GM12865 (cell line): ENCODE measurements at regions not wholly inside any gene's neighbourhood (a gene's known extent, or its start where the extent isn't known, plus 50 kb on each side); places are given as distances from the start of the nearest gene placed in this dataset.

Experiments
- DNase-seq: peaks from one replicate; pipeline ENCODE4 v3.0.0; 2010; ENCODE audit warnings: low read depth
- H3K4me3 ChIP-seq: 2 replicates; pipeline ENCODE4 v1.5.1; 2011; ENCODE audit warnings: mild to moderate bottlenecking, low read depth, low read length, control low read depth
- TF ChIP-seq, protein P1 (sequence below): IDR thresholded peaks from 2 replicates; pipeline ENCODE4 v1.5.1; 2011; ENCODE audit warnings: low read length, control low read depth, low read depth, inconsistent platforms; ENCODE audit not compliant: insufficient read depth; ENCODE audit errors: missing control alignments

GRCh38 chr13:53182724-53183123 lies 154.1 kb downstream of the OLFM4 start:
- no peak overlapping the region for H3K4me3 ChIP-seq
- DNase-seq: no peak
- TF ChIP-seq, protein P1, sequence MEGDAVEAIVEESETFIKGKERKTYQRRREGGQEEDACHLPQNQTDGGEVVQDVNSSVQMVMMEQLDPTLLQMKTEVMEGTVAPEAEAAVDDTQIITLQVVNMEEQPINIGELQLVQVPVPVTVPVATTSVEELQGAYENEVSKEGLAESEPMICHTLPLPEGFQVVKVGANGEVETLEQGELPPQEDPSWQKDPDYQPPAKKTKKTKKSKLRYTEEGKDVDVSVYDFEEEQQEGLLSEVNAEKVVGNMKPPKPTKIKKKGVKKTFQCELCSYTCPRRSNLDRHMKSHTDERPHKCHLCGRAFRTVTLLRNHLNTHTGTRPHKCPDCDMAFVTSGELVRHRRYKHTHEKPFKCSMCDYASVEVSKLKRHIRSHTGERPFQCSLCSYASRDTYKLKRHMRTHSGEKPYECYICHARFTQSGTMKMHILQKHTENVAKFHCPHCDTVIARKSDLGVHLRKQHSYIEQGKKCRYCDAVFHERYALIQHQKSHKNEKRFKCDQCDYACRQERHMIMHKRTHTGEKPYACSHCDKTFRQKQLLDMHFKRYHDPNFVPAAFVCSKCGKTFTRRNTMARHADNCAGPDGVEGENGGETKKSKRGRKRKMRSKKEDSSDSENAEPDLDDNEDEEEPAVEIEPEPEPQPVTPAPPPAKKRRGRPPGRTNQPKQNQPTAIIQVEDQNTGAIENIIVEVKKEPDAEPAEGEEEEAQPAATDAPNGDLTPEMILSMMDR: no peak

DNA sequence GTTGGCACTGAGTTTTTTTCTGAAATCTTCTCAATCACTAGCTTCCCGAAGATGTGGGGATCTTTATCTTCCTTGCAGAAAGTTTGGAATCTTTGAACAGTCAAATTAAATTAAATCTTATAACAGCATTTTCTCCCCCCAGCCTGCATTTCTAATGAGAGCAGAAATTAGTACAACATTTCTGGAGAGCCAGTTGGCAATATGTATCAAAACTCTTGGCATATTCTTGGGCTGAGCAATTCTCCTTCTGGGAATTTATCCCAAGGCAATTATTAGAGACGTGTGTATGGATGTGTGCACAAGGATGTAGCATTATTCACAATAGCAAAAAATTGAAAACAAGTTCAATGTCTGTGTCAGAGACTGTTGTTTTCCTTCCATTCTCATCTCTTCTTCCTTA lies 159.5 kb downstream of the OLFM4 start:
- no peak overlapping the region for H3K4me3 ChIP-seq
- TF ChIP-seq, protein P1: no peak
- no peak for DNase-seq

DNA sequence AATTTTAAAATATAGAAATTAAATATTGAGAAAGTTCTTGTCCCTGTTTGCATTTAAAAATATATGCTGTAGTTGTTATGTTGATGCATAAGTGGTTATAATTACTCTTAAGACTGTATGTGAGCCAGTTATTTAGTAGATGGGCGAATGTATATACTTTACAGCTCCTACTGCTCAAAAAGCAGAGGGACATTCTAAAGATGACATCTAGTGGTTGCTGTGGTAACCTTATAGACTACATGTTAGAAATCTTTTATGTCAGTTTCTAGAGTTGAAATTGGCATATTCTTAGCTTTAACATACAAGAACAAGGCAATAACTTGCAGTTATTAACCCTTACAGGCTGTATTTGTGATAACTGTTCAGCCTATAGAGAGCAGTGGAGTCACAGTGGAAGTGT lies 160.5 kb downstream of the OLFM4 start:
- no peak for DNase-seq
- TF ChIP-seq, protein P1: no peak
- H3K4me3 ChIP-seq: no peak overlapping the region

- TF ChIP-seq, protein P1: no peak
- no peak for DNase-seq
- no peak overlapping the region for H3K4me3 ChIP-seq
Measured at GRCh38 chr13:53191091-53191490, 162.5 kb downstream of the OLFM4 start.

DNA sequence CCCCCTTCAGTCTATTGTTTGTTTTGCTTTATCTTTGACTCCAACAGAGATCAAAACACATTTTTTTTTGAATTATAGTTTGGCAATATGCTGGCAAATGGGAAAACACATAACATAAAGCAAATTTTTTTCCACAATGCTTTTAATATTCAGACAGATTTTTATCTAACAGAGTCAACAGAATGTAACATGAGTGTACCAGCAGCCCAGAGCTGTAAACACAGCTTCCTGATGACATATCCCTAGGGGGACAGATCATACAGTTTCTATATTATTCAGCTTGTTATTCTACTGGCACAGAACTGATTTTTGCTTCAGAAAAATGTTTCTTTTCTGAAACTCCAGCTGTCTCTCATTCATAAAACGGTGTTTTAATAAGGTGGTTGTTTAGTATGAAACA lies 168.8 kb downstream of the OLFM4 start:
- TF ChIP-seq, protein P1: no peak
- no peak overlapping the region for H3K4me3 ChIP-seq
- no peak for DNase-seq

GRCh38 chr13:53198017-53198416 lies 169.4 kb downstream of the OLFM4 start:
- TF ChIP-seq, protein P1: no peak
- DNase-seq: no peak
- H3K4me3 ChIP-seq: no peak overlapping the region

DNA sequence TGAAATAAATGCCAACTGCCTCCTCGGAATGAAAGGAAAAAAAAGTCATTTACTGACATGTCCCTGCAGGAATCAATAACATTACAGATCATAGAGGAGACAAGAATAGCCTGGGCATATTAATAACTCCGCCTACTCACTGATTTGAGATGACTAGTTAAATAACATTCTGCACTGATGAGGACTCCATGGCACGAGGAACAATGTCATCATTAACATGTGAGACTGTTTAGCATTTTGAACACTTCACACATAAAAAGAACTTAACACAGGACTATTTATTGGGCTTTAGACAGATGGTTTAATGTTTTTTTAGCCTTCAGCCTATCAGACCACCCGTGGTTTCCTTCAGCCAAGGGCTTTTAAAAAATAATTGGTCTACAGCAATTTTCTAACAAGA lies 170.1 kb downstream of the OLFM4 start:
- DNase-seq: no peak

More for the DNA sequence above, 170.1 kb downstream of the OLFM4 start:
- TF ChIP-seq, protein P1: no peak
- no peak overlapping the region for H3K4me3 ChIP-seq
